HCT116 (cell line): ENCODE measurements at regions not wholly inside any gene's neighbourhood (a gene's known extent, or its start where the extent isn't known, plus 50 kb on each side); places are given as distances from the start of the nearest gene placed in this dataset.

Source experiments
- CTCF ChIP-seq, 3 experiments: fragments of 200-600 bp in 1 of 3; sonication (generic) in 1 of 3; IDR thresholded peaks in 2 of 3; conservative IDR thresholded peaks in 1 of 3; 2 replicates each; pipeline ENCODE4 v1.5.1; 2012 to 2017; ENCODE audit warnings: low read depth in 2 of 3, low read length in 2 of 3, antibody characterized with exemption in 1 of 3, borderline replicate concordance in 1 of 3, control low read depth in 1 of 3, mild to moderate bottlenecking in 1 of 3, mixed read lengths in 1 of 3, mixed run types in 1 of 3, moderate library complexity in 1 of 3; ENCODE audit not compliant: insufficient read depth in 1 of 3
- EGR1 ChIP-seq: IDR thresholded peaks from 2 replicates; pipeline ENCODE4 v1.6.1; 2012; ENCODE audit warnings: low read depth
- JUND ChIP-seq: IDR thresholded peaks from 2 replicates; pipeline ENCODE4 v1.6.1; 2012
- POLR2A ChIP-seq: IDR thresholded peaks from 2 replicates; pipeline ENCODE4 v1.7.0; 2011; ENCODE audit warnings: borderline replicate concordance; ENCODE audit not compliant: insufficient read depth, insufficient read length; ENCODE audit errors: extremely low read depth
- POLR2AphosphoS5 ChIP-seq: IDR thresholded peaks from 2 replicates; pipeline ENCODE4 v1.6.1; 2011; ENCODE audit warnings: mild to moderate bottlenecking, low read depth, low read length, moderate library complexity
- REST ChIP-seq: IDR thresholded peaks from 2 replicates; pipeline ENCODE4 v1.6.1; 2012; ENCODE audit warnings: low read depth
- ZBTB33 ChIP-seq: IDR thresholded peaks from 2 replicates; pipeline ENCODE4 v1.6.1; 2011; ENCODE audit warnings: mild to moderate bottlenecking, low read length, moderate library complexity; ENCODE audit not compliant: insufficient replicate concordance; ENCODE audit errors: extremely low read depth

GRCh38 chr7:28362182-28362581, 50.1 kb upstream of the CREB5 start:
- no peak for TF ChIP-seq REST
- no peak for TF ChIP-seq CTCF (IDR thresholded peaks at IDR 0.05 in 2 of 3, conservative IDR thresholded peaks at IDR 0.05 in 1 of 3; ENCODE audit: borderline replicate concordance in 1 of 3, insufficient read depth in 1 of 3, low read depth in 2 of 3, low read length in 2 of 3)
- no peak for TF ChIP-seq EGR1
- no peak for TF ChIP-seq JUND
- TF ChIP-seq POLR2AphosphoS5 = no peak
- no peak for TF ChIP-seq ZBTB33
- no peak for TF ChIP-seq POLR2A
